Gastrocnemius medialis (tissue), 4 donors: ENCODE measurements at regions not wholly inside any gene's neighbourhood (a gene's known extent, or its start where the extent isn't known, plus 50 kb on each side); places are given as distances from the start of the nearest gene placed in this dataset.

Experiments
- POLR2A ChIP-seq, 2 donors: fragments of 450-650 bp; IDR thresholded peaks; one replicate each; pipeline ENCODE4 v1.6.1; 2017; ENCODE audit warnings: antibody characterized with exemption in 2 of 2, mild to moderate bottlenecking in 2 of 2, moderate library complexity in 2 of 2
- TF ChIP-seq, protein P1 (sequence below), 5 experiments: fragments of 450-650 bp in 3 of 5; fragments of 200-600 bp in 2 of 5; sonication (generic) in 2 of 5; IDR thresholded peaks in 4 of 5; conservative IDR thresholded peaks in 1 of 5; 1 replicate in 4 of 5; 2 replicates in 1 of 5; pipeline ENCODE4 v1.5.1; 2016 to 2019; ENCODE audit warnings: antibody characterized with exemption in 5 of 5, mild to moderate bottlenecking in 3 of 5, moderate library complexity in 3 of 5

- TF ChIP-seq, protein P1, sequence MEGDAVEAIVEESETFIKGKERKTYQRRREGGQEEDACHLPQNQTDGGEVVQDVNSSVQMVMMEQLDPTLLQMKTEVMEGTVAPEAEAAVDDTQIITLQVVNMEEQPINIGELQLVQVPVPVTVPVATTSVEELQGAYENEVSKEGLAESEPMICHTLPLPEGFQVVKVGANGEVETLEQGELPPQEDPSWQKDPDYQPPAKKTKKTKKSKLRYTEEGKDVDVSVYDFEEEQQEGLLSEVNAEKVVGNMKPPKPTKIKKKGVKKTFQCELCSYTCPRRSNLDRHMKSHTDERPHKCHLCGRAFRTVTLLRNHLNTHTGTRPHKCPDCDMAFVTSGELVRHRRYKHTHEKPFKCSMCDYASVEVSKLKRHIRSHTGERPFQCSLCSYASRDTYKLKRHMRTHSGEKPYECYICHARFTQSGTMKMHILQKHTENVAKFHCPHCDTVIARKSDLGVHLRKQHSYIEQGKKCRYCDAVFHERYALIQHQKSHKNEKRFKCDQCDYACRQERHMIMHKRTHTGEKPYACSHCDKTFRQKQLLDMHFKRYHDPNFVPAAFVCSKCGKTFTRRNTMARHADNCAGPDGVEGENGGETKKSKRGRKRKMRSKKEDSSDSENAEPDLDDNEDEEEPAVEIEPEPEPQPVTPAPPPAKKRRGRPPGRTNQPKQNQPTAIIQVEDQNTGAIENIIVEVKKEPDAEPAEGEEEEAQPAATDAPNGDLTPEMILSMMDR (IDR thresholded peaks at IDR 0.05 in 4 of 5, conservative IDR thresholded peaks at IDR 0.05 in 1 of 5) = no peak
- TF ChIP-seq POLR2A (IDR thresholded peaks at IDR 0.05) = no peak
Measured at GRCh38 chr3:168362156-168362555, 266.4 kb upstream of the GOLIM4 start.
